NCI-H345 (cell line): ENCODE measurements at regions not wholly inside any gene's neighbourhood (a gene's known extent, or its start where the extent isn't known, plus 50 kb on each side); places are given as distances from the start of the nearest gene placed in this dataset.

Source experiments
- DNase-seq: peaks from one replicate; lab custom pipeline; 2025; lab: John Stamatoyannopoulos, UW

DNA sequence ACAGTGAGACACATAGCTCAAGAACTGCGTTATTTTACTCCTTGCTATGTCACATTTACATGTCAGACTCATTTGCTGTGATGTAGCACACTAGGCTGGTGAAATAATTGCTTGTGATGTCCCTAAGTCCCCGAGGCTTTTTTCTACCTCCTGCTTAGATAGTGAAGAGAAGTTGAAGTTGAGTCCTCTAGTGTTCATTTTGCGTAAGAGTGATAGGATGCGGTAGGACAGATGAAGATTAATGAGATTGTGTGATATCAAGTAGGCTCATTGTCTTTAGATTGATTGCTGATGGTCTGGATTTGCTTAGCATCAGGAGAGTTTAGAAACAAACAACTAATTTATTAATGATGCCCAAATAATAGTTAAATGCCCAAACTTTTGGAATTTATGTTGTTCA is 173.6 kb upstream of the NUDT6 start:
- DNase-seq: no peak

DNA sequence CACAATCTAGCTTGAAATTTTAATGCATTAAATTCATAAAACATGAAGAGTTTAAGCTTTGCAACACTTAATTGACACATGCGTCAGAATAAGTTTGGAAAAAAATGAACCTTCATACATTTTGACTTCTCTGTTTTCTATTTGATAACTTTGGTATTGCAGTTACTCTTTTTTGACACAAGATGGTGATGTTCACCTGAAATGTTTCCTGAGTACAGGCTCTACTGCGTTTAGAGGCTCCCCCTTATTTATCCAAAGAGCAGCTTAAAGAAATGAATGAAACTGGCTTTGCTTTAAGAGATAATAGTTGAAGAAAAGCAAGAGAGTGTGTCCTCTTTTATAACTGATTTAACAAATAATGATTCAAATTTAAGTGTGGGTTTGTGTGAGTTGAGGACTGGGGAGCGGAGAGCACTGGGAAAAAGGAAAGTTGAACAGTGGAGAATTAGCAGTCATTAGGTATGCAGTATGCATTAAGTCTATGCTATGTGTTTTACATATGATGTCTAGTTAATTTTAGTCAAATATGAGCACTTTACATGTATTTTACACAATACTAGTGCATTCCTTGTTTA is 180.6 kb upstream of the NUDT6 start:
- no peak for DNase-seq

DNA sequence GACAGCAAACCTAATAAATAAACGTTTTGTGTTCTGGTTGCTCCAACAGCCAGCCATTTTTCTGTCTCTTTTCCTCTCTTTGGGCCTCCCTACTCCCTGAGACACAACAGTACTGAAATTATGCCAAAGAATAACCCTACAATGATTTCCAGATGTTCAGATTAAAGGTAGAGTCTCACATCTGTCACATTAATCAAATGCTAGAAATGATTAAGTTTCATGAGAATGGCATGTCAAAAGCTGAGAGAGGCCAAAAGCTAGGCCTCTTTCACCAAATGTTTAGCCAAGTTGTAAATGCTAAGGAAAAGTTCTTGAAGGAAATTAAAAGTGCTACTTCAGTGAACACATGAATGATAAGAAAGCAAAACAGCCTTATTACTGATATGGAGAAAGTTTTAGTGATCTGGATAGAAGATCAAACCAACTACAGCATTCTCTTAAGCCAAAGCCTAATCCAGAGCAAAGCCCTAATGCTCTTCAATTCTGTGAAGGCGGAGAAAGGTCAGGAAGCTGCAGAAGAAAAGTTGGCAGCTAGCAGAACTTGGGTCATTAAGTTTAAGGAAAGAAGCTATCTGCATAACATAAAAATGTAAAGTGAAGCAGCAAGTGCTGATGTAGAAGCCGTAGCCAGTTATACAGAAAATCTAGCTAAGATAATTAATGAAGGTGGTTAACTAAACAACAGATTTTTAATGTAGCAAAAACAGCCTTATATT is 182.1 kb upstream of the NUDT6 start:
- DNase-seq: no peak

DNA sequence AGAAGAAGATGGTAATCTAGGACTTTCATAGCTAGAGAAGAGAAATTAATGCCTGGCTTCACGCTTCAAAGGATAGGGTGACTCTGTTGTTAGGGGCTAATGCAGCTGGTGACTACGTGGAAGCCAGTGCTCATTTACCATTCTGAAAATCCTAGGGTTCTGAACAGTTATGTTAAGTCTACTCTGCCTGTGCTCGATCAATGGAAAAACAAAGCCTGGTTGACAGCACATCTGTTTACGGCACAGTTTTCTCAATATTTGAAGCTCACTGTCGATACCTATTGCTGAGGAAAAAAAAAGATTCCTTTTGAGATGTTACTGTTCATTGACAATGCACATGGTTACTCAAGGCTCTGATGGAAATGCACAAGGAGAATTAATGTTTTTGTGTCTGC is 182.6 kb upstream of the NUDT6 start:
- DNase-seq: no peak

DNA sequence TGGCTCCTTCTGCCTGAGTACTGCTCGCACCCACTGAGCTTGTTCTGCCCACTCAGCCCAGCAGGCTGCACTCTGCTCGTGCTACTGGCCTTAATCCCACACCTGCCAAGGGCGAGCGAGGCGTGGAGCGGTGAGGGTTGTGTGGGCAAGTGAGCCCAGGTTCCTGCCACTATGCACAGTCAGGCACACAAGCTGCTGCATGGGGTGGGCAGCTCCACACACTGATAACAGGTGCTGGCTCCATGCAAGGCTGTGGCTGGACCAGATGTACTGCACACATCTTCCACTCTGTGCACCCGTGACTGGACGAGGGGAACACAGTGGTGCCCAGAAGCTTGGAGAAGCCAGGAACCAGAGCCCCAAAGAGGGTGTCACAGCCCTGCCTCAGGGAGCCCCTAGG is 184.3 kb upstream of the NUDT6 start:
- no peak for DNase-seq

DNA sequence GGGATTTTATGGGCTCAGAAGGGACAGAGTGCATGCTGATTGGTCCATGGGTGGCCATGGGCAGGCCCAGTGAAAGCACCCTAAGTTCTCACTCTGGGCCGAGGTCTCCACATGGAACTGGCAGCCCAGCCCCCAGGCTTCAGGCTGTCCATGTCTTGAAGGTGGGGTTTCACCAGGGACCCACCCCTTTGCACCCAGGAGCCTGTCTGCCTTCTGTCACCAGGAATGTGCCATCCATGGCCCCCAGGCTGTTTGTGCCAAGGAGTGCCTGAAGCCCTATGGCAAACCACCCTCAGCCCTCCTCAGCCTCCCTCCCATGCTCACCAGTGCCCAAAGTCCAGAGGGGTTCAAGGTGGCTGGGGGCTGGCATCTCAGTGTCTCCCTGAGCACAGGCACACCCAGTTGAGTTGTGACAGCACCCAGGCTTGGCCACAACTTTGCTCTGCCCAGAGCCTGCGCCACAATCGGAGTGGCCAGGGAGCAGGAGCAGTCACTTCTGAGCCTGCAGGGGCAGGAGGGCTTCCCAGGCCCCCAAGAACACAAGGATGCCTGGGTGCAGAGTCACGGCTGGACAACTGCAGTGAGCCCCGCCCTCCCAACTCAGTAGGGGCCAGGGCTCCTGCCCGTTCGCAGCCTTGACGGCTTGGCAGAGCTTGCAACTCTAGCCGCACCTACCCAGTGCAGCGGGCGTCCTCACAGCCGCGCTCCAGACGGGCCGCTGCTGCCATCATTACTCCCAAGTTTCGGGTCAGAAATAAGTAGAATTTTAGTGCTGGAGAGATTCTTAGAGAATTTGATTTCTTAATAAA is 185.3 kb upstream of the NUDT6 start:
- DNase-seq: no peak

DNA sequence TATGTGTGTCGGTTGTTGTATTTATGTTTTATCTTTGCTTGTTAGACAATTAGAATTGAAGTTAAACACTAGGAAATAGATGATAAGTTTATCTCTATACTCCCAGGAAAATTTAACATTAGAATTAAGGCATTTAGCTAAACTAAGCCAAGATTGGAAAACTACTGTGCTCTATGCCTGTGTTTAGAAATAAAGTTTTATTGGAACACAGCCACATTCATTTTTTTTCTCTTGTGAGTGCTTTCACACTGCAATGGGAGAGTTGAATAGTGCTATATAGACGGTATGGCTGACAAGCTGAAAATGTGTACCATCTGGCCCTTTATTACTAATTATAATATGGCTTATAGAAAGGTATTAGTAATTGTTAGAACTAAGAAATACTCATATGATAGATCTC is 186.7 kb upstream of the NUDT6 start:
- no peak for DNase-seq

DNA sequence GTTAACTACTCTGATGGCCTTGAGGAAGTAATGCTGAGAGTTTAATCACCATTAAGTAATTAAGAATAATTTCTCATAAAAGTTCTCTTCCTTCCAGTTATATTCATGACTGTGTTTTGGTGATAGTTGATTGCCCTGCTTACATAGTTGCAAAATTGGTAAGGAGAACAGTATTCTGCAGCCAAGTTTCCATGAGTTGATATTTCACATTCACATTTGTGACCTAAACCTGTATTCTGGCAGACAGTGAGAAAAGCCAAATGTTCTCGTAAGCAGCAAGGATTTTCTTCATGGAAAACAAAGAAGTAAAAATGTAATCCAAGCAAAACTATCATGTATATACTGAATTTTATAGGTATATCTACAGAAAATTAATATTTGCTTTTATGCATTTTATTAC is 187.8 kb upstream of the NUDT6 start:
- DNase-seq: no peak

DNA sequence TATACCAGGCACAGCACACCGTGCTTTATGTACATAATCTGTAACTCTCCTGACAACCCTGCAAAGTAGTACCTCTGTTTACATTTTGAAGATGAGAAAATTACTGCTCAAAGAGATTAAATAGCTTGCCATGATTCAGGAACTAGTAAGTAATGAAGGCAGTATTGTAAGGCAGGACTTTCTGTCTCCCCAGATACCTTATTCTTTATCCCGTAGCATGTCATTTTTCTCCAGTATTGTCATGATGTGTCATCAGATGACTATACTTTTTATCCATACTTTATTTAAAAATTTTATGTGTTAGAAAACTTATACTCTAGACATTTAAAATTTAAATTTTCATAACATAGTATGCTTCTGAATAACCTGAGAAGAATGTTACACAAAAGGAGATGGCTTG is 188.3 kb upstream of the NUDT6 start:
- no peak for DNase-seq

DNA sequence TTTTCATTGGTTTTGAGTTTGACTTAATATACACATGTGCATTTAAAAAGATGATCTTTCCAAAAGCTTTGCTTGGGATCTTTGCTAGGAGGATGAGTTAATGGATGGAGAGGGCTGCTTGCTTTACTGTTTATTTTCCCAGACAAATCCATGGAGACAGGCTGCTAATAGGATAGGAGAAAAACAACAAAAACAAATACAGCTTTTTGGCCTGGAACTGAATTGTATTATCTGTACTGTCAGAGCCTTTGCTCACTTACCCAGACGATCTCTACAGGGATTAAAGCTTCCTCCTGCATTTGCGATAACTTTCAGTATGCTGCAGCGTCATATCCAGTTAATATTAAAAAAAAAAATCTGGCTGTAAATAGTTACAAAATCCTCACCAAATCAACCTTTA is 190.8 kb upstream of the NUDT6 start:
- no peak for DNase-seq

DNA sequence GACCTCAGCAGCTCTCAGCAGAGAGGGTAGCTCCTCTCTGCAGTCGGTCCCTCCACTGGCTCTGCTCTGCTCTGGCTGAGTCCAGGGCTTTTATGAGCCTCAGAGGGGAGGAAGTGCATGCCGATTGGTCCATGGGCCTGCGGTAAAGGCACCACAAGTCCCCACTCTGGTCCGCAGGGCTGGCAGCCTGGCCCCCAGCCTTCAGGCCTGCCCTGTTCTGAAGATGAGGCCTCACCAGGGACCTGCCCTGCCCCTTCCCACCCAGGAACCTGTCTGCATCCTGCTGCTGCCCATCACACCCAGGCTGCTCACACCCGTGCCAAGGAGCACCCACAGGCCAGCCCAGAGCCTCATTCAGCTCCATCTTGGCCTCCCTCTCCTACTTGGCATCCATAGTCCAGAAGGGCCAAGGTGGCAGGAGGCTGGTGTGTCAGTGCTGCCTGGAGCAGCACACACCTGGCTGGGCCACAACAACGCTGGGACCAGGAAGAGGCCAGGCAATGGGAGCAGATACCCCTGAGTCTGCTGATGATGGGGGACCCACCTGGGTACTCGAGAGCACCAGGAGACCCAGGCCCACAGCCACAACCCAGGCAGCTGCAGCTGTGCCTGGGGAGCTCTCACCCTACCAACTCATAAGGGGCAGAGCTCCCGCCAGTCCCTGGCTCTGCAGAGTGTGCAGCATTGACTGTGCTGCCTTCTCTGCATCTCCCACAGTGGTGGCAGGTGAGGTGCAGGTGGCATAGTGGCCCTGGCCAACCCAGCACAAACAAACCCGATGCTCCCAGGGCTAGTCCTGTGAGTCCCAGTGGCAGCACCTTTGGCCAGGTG is 191.9 kb upstream of the NUDT6 start:
- no peak for DNase-seq

DNA sequence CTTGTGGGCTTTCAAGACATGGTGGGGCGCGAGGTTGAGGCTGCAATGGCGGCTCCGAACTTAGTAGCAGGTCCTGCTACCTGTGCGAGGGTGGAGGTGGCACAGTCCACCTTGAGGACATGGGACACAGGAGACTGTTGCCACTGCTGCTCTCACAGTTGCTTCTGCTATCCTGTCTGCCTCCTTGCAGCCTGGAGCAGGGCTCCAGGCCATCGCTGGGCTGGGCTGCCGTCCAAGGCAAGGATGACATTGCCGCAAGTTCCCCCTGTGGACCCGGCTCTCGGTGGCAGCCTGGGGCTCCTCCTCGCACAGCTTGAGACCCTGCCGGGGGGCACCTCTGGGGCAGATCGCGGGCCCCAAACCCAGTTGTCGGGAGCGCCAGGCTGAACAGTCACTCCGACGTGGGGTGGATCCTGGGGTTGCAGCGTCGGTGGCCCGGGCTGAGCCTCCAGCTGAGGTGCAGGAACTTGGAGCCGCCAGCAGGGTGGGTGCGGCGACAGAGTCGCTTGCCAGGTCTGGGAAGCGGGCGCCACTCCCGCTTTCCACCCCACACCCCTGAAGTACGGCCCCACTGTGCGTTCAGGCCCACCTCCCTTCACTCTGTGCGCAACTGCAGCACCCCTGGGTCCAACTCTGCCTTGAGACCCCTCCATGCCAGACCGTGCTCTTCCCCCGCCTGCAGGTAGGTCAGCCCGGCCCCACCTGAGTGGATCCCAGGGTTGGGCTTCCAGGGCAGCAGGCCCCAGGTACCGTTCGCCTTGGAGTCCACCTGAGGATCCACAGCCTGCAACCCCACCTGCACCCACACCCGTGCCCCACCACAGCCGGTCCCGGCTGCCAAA is 192.7 kb upstream of the NUDT6 start:
- DNase-seq: no peak

DNA sequence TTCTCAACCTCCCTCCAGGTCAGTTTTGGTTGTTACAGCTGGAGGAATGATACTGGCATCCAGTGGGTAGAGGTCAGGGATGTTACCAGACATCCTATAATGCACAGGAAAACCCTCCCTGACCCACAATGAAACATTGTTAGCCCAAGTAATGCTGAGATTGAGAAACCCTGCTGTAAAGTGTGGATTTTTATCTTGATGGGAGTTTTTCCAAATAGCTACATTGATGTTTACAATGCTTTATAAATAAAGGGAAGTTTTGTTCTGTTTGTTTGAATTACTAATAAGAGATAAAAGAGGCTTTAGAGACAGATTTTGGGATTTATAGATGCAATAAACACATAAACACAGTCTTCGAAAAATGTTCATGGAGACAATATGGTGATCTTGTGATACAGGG is 194.0 kb upstream of the NUDT6 start:
- DNase-seq: no peak

DNA sequence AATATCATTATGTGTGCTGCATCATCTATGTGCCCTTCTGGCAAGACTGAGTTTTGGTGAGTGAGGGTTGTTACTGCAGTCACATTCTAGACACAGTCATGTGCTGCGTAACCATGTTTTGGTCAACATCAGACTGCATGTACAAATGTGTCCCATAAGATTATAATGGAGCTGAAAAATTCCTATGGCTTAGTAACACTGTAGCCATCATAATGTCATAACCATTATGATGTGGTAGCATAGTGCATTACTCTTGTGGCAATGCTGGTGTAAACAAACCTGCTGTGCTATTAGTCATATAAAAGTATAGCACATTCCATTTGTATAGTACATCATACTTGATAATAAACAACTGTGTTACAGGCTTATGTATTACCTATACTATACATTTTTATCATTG is 198.1 kb upstream of the NUDT6 start:
- no peak for DNase-seq

DNA sequence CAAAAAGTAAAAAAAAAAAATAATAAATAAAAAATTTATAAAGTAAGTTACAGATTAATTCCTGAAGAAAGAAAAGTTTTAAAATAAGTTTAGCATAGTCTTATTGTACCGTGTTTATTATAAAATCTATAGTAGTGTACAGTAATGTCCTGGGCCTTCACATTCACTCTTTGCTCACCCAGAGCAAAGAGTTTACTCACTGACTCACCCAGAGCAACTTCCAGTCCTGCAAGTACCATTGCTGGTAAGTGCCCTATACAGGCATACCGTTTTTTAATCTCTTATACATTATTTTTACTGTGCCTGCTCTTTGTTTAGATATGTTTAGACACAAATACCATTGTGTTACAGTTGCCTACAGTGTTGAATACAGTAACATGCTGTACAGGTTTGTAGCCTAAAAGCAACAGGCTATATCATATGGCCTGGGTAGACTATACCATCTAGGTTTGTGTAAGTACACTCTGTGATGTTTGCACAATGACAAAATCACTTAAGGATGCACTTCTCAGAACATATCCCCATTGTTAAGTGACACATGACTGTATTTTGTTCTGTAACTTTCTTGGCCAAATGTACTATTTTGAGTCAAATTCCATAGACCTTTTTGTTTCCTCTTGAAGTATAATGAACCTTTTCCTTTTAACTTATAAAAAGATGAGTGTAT is 199.0 kb upstream of the NUDT6 start:
- DNase-seq: no peak

DNA sequence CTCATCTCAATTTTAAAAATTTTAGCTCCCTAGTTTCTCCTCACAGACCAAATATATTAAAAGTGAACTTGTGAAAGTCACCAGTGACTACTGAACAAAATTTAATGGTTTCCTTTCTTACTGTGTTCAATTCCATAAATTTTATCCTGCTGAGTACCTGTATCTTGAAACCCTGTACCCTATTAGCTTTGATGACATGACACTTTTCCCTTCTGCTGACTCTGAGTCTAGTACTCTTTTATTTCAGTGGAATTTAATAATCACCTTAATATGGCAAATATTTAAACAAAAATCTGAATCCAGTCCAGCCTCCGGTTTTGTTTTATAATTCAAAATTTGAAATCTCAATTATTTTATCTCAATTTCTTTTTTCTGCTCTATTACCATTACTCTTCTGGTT is 203.1 kb upstream of the NUDT6 start:
- DNase-seq: no peak

DNA sequence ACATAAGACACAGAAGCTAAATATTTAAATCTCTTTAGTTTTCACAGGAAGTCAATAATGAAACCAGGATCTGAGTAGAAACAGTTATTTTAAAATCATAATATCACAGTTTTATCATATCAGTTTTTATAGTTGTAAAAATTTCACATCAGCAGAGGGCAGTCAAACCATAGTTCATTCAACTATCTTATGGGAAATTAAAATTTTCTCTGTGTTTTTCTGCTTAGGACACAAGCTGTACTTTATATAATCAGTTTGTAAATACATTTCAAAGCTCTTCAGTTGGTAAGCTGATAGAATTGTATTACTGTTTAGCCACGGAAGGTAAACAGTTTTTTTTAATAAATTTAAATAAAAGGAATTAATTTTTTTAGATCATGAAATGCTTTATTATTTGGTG is 204.8 kb upstream of the NUDT6 start:
- DNase-seq: no peak

DNA sequence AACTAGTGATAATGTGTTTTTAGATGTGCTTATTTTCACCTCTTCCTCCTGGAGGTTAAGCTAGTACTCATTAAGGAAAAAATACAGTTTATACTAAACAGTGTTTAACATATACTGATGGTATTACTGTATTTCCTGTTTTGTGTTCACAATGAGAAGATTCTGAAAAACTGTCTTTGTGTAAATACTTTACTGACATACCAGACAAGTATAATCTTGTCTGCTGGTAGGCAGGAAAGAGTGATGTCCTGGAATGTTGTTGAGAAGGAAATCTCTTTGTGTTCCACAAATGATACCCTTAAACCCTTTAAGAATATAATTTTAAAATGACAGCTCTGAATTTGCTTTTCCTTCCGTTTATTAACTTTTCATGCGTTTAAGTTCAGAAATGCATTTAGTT is 205.5 kb upstream of the NUDT6 start:
- DNase-seq: no peak

DNA sequence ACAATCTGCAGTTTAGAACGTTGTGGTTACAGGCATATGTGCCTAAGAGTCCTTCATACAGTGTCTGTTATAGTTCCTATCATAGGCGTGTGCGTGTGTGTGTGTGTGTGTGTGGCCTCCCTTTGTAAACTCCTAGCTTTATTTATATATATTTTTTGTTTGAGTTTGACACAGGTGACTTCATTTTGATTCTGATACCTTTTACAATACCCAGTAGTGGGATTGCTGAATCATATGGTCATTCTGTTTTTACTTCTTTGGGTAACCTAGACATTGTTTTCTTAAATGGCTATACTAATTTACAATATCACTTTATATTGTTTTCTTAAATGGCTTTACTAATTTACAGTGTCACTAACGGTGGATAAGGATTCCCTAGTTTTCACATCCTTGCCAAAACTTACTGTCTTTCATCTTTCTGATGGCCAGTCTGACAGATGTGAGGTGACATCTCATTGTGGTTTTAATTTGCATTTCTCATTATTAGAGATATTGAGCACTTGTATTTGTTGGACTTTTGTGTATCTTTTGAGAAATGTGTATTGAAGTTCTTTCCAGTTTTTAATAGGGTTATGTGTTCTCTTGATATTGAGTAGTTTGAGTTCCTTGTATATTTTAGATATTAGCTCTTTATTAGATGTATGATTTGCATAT is 211.1 kb upstream of the NUDT6 start:
- DNase-seq: no peak

DNA sequence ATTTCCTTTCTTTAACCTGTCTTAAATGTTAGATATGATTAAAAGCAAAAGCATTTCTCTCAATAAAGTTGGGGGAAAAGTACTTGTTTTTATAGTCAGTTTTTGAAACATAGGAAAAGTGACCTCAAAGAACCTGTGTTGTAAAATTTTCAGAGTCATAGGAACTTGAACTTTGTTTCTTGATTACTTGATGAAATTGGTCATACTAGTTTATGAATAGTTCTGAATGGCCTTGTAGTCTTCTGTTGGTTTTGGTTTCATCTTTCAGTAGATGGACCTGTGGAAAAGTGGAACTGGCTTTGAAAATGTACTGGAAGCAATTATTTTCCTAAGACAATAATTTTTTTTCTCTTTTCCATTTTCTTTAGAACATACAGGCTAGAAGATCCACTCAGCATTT is 222.2 kb upstream of the NUDT6 start:
- no peak for DNase-seq

DNA sequence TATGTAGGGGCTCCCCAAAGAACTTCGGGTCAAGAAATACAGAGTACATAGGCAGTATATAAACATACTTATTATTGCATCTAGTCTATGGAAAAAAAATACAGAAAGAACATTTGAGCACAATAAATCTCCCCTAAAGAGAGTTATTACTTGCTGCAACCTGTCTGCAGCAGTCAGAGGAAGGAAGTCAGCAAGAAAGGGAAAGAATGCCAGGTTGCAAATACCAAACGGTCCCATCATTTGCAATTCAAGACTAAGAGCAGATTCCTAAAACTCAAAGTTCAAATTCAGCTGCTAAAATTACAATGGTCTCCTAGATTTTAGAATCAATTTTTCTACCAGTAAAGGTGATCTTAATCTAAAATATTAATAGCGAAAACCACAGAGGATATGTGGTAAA is 236.2 kb upstream of the NUDT6 start:
- DNase-seq: no peak
